HepG2 (cell line): ENCODE measurements at regions not wholly inside any gene's neighbourhood (a gene's known extent, or its start where the extent isn't known, plus 50 kb on each side); places are given as distances from the start of the nearest gene placed in this dataset.

Experiments used
- ATAC-seq: fragments of 200-7000 bp; cut with Tn5 transposase; 3 replicates; pipeline ENCODE4 v1.9.1; 2020; ENCODE audit warnings: mild to moderate bottlenecking, moderate library complexity
- BruUV-seq: library from RNA; stranded (reverse); fragments of 400-500 nt; replicated peaks from 2 replicates; lab custom pipeline; 2021; lab: Mats Ljungman, UMichigan
- CTCF ChIA-PET: fragments of 300-600 bp; formaldehyde crosslinking; extraction: SDS; loops from one replicate; lab custom pipeline; 2021; ENCODE audit warnings: low total read pairs, inconsistent platforms, low intra/inter-chr PET ratio; lab: Yijun Ruan, JAX
- POLR2A ChIA-PET: fragments of 350-600 bp; sonication (Branson Sonifier 250); formaldehyde crosslinking; loops from one replicate; lab custom pipeline; 2020; ENCODE audit warnings: antibody characterized with exemption, inconsistent platforms; lab: Yijun Ruan, JAX
- DNase-seq: peaks from one replicate; pipeline ENCODE4 v3.0.0-alpha.2; 2015; ENCODE audit warnings: low spot score
- FAIRE-seq: peaks from 3 replicates; lab custom pipeline; 2011; peaks lifted over from hg19 to GRCh38; lab: Jason Lieb, UNC
- H2AFZ ChIP-seq: one replicate; pipeline ENCODE4 v1.6.1; 2011; ENCODE audit warnings: low read length, inconsistent platforms
- H3K27ac ChIP-seq: fragments of 300-600 bp; 3 replicates; pipeline ENCODE4 v1.8.0; 2011; ENCODE audit warnings: mixed run types, mild to moderate bottlenecking, mixed read lengths, low read length, inconsistent platforms; ENCODE audit not compliant: insufficient read depth; ENCODE audit errors: extremely low read length
- H3K27me3 ChIP-seq, 2 experiments: fragments of 200-600 bp in 1 of 2; 2 replicates in 1 of 2; 3 replicates in 1 of 2; pipeline versions ENCODE4 v1.6.0 to v1.8.0; 2011; ENCODE audit warnings: low read length in 2 of 2, mild to moderate bottlenecking in 2 of 2, moderate library complexity in 2 of 2, inconsistent platforms in 1 of 2; ENCODE audit not compliant: insufficient read depth in 2 of 2, control insufficient read depth in 1 of 2
- H3K36me3 ChIP-seq, 2 experiments: fragments of 200-600 bp in 1 of 2; replicated peaks in 1 of 2; 2 replicates in 1 of 2; 3 replicates in 1 of 2; pipeline versions ENCODE4 v1.5.1 to v1.8.0; 2011; ENCODE audit warnings: low read length in 2 of 2, inconsistent platforms in 1 of 2; ENCODE audit not compliant: insufficient read depth in 2 of 2, control insufficient read depth in 1 of 2
- H3K4me1 ChIP-seq: 2 replicates; pipeline ENCODE4 v1.5.1; 2012; ENCODE audit warnings: low read length, inconsistent platforms; ENCODE audit not compliant: insufficient read depth
- H3K4me2 ChIP-seq: 2 replicates; pipeline ENCODE4 v1.6.0; 2011; ENCODE audit warnings: low read depth, low read length, inconsistent platforms
- H3K4me3 ChIP-seq, 3 experiments: fragments of 200-600 bp in 1 of 3; sonication (generic), shearing (Covaris generic) in 1 of 3; replicated peaks in 1 of 3; 2 replicates each; pipeline ENCODE4 v1.5.1; 2011 to 2016; ENCODE audit warnings: low read length in 3 of 3, inconsistent platforms in 2 of 3, low read depth in 2 of 3, mild to moderate bottlenecking in 2 of 3, control low read depth in 1 of 3, mixed read lengths in 1 of 3; ENCODE audit not compliant: insufficient read depth in 1 of 3
- H3K79me2 ChIP-seq: one replicate; pipeline ENCODE4 v1.6.1; 2011; ENCODE audit warnings: low read length, inconsistent platforms; ENCODE audit not compliant: insufficient read depth
- H3K9ac ChIP-seq: 2 replicates; pipeline ENCODE4 v1.6.0; 2011; ENCODE audit warnings: mild to moderate bottlenecking, low read depth, low read length, inconsistent platforms; ENCODE audit not compliant: insufficient read depth
- H3K9me3 ChIP-seq: 2 replicates; pipeline ENCODE4 v1.5.1; 2012; ENCODE audit warnings: mild to moderate bottlenecking, low read length
- H4K20me1 ChIP-seq: 2 replicates; pipeline ENCODE4 v1.6.0; 2011; ENCODE audit warnings: inconsistent platforms, mild to moderate bottlenecking, low read length, moderate library complexity; ENCODE audit not compliant: insufficient read depth
- ATF6 ChIP-seq: sonication (generic); formaldehyde crosslinking; conservative IDR thresholded peaks from 2 replicates; pipeline ENCODE4 v1.4.0; 2020; ENCODE audit warnings: missing genetic modification reagents
- GTF2F1 ChIP-seq: fragments of 150-350 bp; IDR thresholded peaks from 2 replicates; pipeline ENCODE4 v1.6.1; 2014; ENCODE audit warnings: low read length
- MYC ChIP-seq: sonication (generic); formaldehyde crosslinking; IDR thresholded peaks from 2 replicates; pipeline ENCODE4 v1.9.0; 2021; ENCODE audit warnings: missing genetic modification reagents, borderline replicate concordance
- NFE2 ChIP-seq: sonication (generic); formaldehyde crosslinking; IDR thresholded peaks from 2 replicates; pipeline ENCODE4 v1.4.0; 2020; ENCODE audit warnings: missing genetic modification reagents
- SOX6 ChIP-seq, 2 experiments: fragments of 450-650 bp in 1 of 2; sonication (generic) in 1 of 2; formaldehyde crosslinking in 1 of 2; IDR thresholded peaks; 2 replicates each; pipeline versions ENCODE4 v1.4.0 to v1.6.1; 2017 to 2020; ENCODE audit warnings: antibody characterized with exemption in 1 of 2, mild to moderate bottlenecking in 1 of 2, missing genetic modification reagents in 1 of 2
- TMF1 ChIP-seq: sonication (generic); formaldehyde crosslinking; IDR thresholded peaks from 2 replicates; pipeline ENCODE4 v1.8.1; 2022; ENCODE audit warnings: low read depth, missing genetic modification reagents
- YEATS2 ChIP-seq: sonication (generic); formaldehyde crosslinking; IDR thresholded peaks from 2 replicates; pipeline ENCODE4 v1.4.0; 2020; ENCODE audit warnings: missing genetic modification reagents, borderline replicate concordance
- ZNF136 ChIP-seq: sonication (generic); formaldehyde crosslinking; IDR thresholded peaks from 2 replicates; pipeline ENCODE4 v1.8.1; 2022; ENCODE audit warnings: low read depth, mild to moderate bottlenecking, moderate library complexity, missing genetic modification reagents
- ZNF274 ChIP-seq: sonication (generic); formaldehyde crosslinking; IDR thresholded peaks from 2 replicates; pipeline ENCODE4 v1.5.1; 2020; ENCODE audit warnings: mild to moderate bottlenecking, missing genetic modification reagents
- ZNF343 ChIP-seq: sonication (generic); formaldehyde crosslinking; IDR thresholded peaks from 2 replicates; pipeline ENCODE4 v1.4.0; 2020; ENCODE audit warnings: mild to moderate bottlenecking, missing genetic modification reagents
- ZNF441 ChIP-seq: sonication (generic); formaldehyde crosslinking; IDR thresholded peaks from 2 replicates; pipeline ENCODE4 v1.7.0; 2021; ENCODE audit warnings: missing genetic modification reagents, borderline replicate concordance
- ZNF891 ChIP-seq: sonication (generic); formaldehyde crosslinking; IDR thresholded peaks from 2 replicates; pipeline ENCODE4 v1.5.0; 2020; ENCODE audit warnings: mild to moderate bottlenecking, missing genetic modification reagents
- WGBS: methylation state at CpG from one replicate; pipeline ENCODE4 v1.1.6; 2017; ENCODE audit warnings: low lambda C conversion rate; 5-methylcytosine and 5-hydroxymethylcytosine counted together
- in situ Hi-C: cut with HindIII; loops from 2 replicates; pipeline ENCODE4 v1.10.0; 2017; ENCODE audit warnings: low pct_unique_long_range_greater_than_20kb; ENCODE audit not compliant: extremely low pct_ligation_motif_present
- intact Hi-C: fragments of 100-400 bp; cut with micrococcal nuclease; formaldehyde crosslinking; loops from one replicate; pipeline ENCODE4 v1.10.0; 2022; ENCODE audit not compliant: unreplicated experiment
- TF ChIP-seq, protein P1 (sequence below): conservative IDR thresholded peaks from 2 replicates; pipeline ENCODE4 v1.6.1; 2018; ENCODE audit warnings: missing genetic modification reagents
- TF ChIP-seq, protein P2 (sequence below): sonication (generic); formaldehyde crosslinking; IDR thresholded peaks from 2 replicates; pipeline ENCODE4 v1.9.0; 2021; ENCODE audit warnings: missing genetic modification reagents, borderline replicate concordance

- TF ChIP-seq SOX6 (IDR thresholded peaks at IDR 0.05): no peak
- no peak for TF ChIP-seq SOX6 (CRISPR knock-in tag; IDR thresholded peaks at IDR 0.05)
- TF ChIP-seq ZNF274 (CRISPR knock-in tag): no peak
- TF ChIP-seq ZNF891 (CRISPR knock-in tag): no peak
These were observed 463.0 kb upstream of the CPEB2 start (continued) for GRCh38 chr4:14539246-14539645.

- Histone ChIP-seq H3K36me3 (no peaks in the 10 kb centered on the region), H3K27me3 (no peaks in the 10 kb centered on the region), H3K4me1 (no peaks in the 10 kb centered on the region), H3K9me3 (peaks cover 80% of the 10 kb centered on the region), H3K4me2 (no peak overlapping the region), H3K27ac (no peak overlapping the region), H3K79me2 (no peaks in the 10 kb centered on the region), H2AFZ (no peak overlapping the region), H3K4me3 (no peak overlapping the region), H3K9ac (no peak overlapping the region), H4K20me1 (no peaks in the 10 kb centered on the region)
- TF ChIP-seq TMF1 (CRISPR knock-in tag): no peak
- TF ChIP-seq GTF2F1: no peak
- no peak for TF ChIP-seq ZNF441
- TF ChIP-seq, protein P1, sequence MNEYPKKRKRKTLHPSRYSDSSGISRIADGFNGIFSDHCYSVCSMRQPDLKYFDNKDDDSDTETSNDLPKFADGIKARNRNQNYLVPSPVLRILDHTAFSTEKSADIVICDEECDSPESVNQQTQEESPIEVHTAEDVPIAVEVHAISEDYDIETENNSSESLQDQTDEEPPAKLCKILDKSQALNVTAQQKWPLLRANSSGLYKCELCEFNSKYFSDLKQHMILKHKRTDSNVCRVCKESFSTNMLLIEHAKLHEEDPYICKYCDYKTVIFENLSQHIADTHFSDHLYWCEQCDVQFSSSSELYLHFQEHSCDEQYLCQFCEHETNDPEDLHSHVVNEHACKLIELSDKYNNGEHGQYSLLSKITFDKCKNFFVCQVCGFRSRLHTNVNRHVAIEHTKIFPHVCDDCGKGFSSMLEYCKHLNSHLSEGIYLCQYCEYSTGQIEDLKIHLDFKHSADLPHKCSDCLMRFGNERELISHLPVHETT (CRISPR knock-in tag): no peak
- TF ChIP-seq ZNF136 (CRISPR knock-in tag): no peak
- TF ChIP-seq ATF6: no peak
- no peak for TF ChIP-seq ZNF343
- TF ChIP-seq YEATS2 (CRISPR knock-in tag): no peak
- no peak for TF ChIP-seq NFE2 (CRISPR knock-in tag)
- TF ChIP-seq, protein P2, sequence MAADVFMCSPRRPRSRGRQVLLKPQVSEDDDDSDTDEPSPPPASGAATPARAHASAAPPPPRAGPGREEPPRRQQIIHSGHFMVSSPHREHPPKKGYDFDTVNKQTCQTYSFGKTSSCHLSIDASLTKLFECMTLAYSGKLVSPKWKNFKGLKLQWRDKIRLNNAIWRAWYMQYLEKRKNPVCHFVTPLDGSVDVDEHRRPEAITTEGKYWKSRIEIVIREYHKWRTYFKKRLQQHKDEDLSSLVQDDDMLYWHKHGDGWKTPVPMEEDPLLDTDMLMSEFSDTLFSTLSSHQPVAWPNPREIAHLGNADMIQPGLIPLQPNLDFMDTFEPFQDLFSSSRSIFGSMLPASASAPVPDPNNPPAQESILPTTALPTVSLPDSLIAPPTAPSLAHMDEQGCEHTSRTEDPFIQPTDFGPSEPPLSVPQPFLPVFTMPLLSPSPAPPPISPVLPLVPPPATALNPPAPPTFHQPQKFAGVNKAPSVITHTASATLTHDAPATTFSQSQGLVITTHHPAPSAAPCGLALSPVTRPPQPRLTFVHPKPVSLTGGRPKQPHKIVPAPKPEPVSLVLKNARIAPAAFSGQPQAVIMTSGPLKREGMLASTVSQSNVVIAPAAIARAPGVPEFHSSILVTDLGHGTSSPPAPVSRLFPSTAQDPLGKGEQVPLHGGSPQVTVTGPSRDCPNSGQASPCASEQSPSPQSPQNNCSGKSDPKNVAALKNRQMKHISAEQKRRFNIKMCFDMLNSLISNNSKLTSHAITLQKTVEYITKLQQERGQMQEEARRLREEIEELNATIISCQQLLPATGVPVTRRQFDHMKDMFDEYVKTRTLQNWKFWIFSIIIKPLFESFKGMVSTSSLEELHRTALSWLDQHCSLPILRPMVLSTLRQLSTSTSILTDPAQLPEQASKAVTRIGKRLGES (CRISPR knock-in tag): no peak
- no peak for TF ChIP-seq MYC (CRISPR knock-in tag)
- DNase-seq (no peak), FAIRE-seq (no peak), ATAC-seq (no peak)
- BruUV-seq: no TSS peak
- intact Hi-C loops: no loop called here
- in situ Hi-C loops: no loop called here
- ChIA-PET POLR2A (no interaction called here), CTCF (no interaction called here)
- 11% methylated on average over 5 of the region's 5 CpGs for WGBS
These were observed 457.1 kb upstream of the CPEB2 start for GRCh38 chr4:14545163-14545562.
